ENCODE measurements at regions not wholly inside any gene's neighbourhood (a gene's known extent, or its start where the extent isn't known, plus 50 kb on each side); places are given as distances from the start of the nearest gene placed in this dataset.
A peak's percentile ranks its signal among the peaks of the same experiment; 100 is the strongest.

- H3K4me3 ChIP-seq (ENCODE audit: low read length): no peak overlapping the region
- no peak overlapping the region for H3K27ac ChIP-seq (ENCODE audit: low read length)
- WGBS (ENCODE audit: insufficient coverage, insufficient read length): no CpG with 5 or more reads among the region's 2 CpGs
- DNase-seq (ENCODE audit: low read depth, low spot score): no peak
- H3K36me3 ChIP-seq (ENCODE audit: control insufficient read depth, insufficient read depth, low read length): no peaks in the 10 kb centered on the region
- no peaks in the 10 kb centered on the region for H3K27me3 ChIP-seq (ENCODE audit: control insufficient read depth, insufficient read depth, low read length)
- H3K4me1 ChIP-seq (ENCODE audit: control insufficient read depth, insufficient read depth, low read length): no peaks in the 10 kb centered on the region
- H3K9me3 ChIP-seq (ENCODE audit: control insufficient read depth, insufficient read depth, low read length): no peaks in the 10 kb centered on the region
Measured at GRCh38 chr5:109479260-109479860, 69.6 kb upstream of the PJA2 start.

GRCh38 chr5:109478830-109479229 lies 69.1 kb upstream of the PJA2 start:
- DNase-seq (ENCODE audit: low read depth, low spot score): no peak
- Histone ChIP-seq H3K4me3 (ENCODE audit: low read length) (no peak overlapping the region), H3K4me1 (ENCODE audit: control insufficient read depth, insufficient read depth, low read length) (no peaks in the 10 kb centered on the region), H3K9me3 (ENCODE audit: control insufficient read depth, insufficient read depth, low read length) (no peaks in the 10 kb centered on the region), H3K27me3 (ENCODE audit: control insufficient read depth, insufficient read depth, low read length) (no peaks in the 10 kb centered on the region), H3K36me3 (ENCODE audit: control insufficient read depth, insufficient read depth, low read length) (no peaks in the 10 kb centered on the region), H3K27ac (ENCODE audit: low read length) (no peak overlapping the region)

- H3K4me3 ChIP-seq (ENCODE audit: low read length): no peak overlapping the region
- WGBS (ENCODE audit: insufficient coverage, insufficient read length): 100% methylated on average over 1 of the region's 2 CpGs
- H3K36me3 ChIP-seq (ENCODE audit: control insufficient read depth, insufficient read depth, low read length): no peaks in the 10 kb centered on the region
- no peak for DNase-seq (ENCODE audit: low read depth, low spot score)
- no peaks in the 10 kb centered on the region for H3K4me1 ChIP-seq (ENCODE audit: control insufficient read depth, insufficient read depth, low read length)
- no peaks in the 10 kb centered on the region for H3K9me3 ChIP-seq (ENCODE audit: control insufficient read depth, insufficient read depth, low read length)
- no peaks in the 10 kb centered on the region for H3K27me3 ChIP-seq (ENCODE audit: control insufficient read depth, insufficient read depth, low read length)
- H3K27ac ChIP-seq (ENCODE audit: low read length): no peak overlapping the region
Measured at GRCh38 chr5:109476292-109476691, 66.5 kb upstream of the PJA2 start.

- no peak for DNase-seq (ENCODE audit: low read depth, low spot score)
- Histone ChIP-seq H3K27ac (ENCODE audit: low read length) (no peak overlapping the region), H3K9me3 (ENCODE audit: control insufficient read depth, insufficient read depth, low read length) (no peaks in the 10 kb centered on the region), H3K4me1 (ENCODE audit: control insufficient read depth, insufficient read depth, low read length) (no peaks in the 10 kb centered on the region), H3K4me3 (ENCODE audit: low read length) (no peak overlapping the region), H3K36me3 (ENCODE audit: control insufficient read depth, insufficient read depth, low read length) (no peaks in the 10 kb centered on the region), H3K27me3 (ENCODE audit: control insufficient read depth, insufficient read depth, low read length) (no peaks in the 10 kb centered on the region)
- WGBS (ENCODE audit: insufficient coverage, insufficient read length): no CpG with 5 or more reads among the region's 1 CpG
Measured at GRCh38 chr5:109469896-109470662, 60.3 kb upstream of the PJA2 start.

GRCh38 chr5:109468737-109469420 lies 59.1 kb upstream of the PJA2 start:
- peak; percentile 47 for DNase-seq (ENCODE audit: low read depth, low spot score)
- Histone ChIP-seq H3K36me3 (ENCODE audit: control insufficient read depth, insufficient read depth, low read length) (no peaks in the 10 kb centered on the region), H3K4me1 (ENCODE audit: control insufficient read depth, insufficient read depth, low read length) (no peaks in the 10 kb centered on the region), H3K9me3 (ENCODE audit: control insufficient read depth, insufficient read depth, low read length) (no peaks in the 10 kb centered on the region), H3K4me3 (ENCODE audit: low read length) (no peak overlapping the region), H3K27me3 (ENCODE audit: control insufficient read depth, insufficient read depth, low read length) (no peaks in the 10 kb centered on the region), H3K27ac (ENCODE audit: low read length) (no peak overlapping the region)
- WGBS (ENCODE audit: insufficient coverage, insufficient read length): no CpG with 5 or more reads among the region's 4 CpGs

GRCh38 chr5:109468288-109468676 lies 58.5 kb upstream of the PJA2 start:
- Histone ChIP-seq H3K27ac (ENCODE audit: low read length) (no peak overlapping the region), H3K4me3 (ENCODE audit: low read length) (no peak overlapping the region), H3K9me3 (ENCODE audit: control insufficient read depth, insufficient read depth, low read length) (no peaks in the 10 kb centered on the region), H3K27me3 (ENCODE audit: control insufficient read depth, insufficient read depth, low read length) (no peaks in the 10 kb centered on the region), H3K36me3 (ENCODE audit: control insufficient read depth, insufficient read depth, low read length) (no peaks in the 10 kb centered on the region), H3K4me1 (ENCODE audit: control insufficient read depth, insufficient read depth, low read length) (no peaks in the 10 kb centered on the region)
- DNase-seq (ENCODE audit: low read depth, low spot score): no peak
- no CpG with 5 or more reads among the region's 1 CpG for WGBS (ENCODE audit: insufficient coverage, insufficient read length)

- Histone ChIP-seq H3K9me3 (ENCODE audit: control insufficient read depth, insufficient read depth, low read length) (no peaks in the 10 kb centered on the region), H3K27ac (ENCODE audit: low read length) (no peak overlapping the region), H3K36me3 (ENCODE audit: control insufficient read depth, insufficient read depth, low read length) (no peaks in the 10 kb centered on the region), H3K4me1 (ENCODE audit: control insufficient read depth, insufficient read depth, low read length) (no peaks in the 10 kb centered on the region), H3K4me3 (ENCODE audit: low read length) (no peak overlapping the region), H3K27me3 (ENCODE audit: control insufficient read depth, insufficient read depth, low read length) (no peaks in the 10 kb centered on the region)
- DNase-seq (ENCODE audit: low read depth, low spot score): no peak
- 100% methylated on average over 1 of the region's 4 CpGs for WGBS (ENCODE audit: insufficient coverage, insufficient read length)
Measured at GRCh38 chr5:109467058-109467457, 57.3 kb upstream of the PJA2 start.
